ENCODE measurements at regions not wholly inside any gene's neighbourhood (a gene's known extent, or its start where the extent isn't known, plus 50 kb on each side); places are given as distances from the start of the nearest gene placed in this dataset.

- TF ChIP-seq, protein P1, sequence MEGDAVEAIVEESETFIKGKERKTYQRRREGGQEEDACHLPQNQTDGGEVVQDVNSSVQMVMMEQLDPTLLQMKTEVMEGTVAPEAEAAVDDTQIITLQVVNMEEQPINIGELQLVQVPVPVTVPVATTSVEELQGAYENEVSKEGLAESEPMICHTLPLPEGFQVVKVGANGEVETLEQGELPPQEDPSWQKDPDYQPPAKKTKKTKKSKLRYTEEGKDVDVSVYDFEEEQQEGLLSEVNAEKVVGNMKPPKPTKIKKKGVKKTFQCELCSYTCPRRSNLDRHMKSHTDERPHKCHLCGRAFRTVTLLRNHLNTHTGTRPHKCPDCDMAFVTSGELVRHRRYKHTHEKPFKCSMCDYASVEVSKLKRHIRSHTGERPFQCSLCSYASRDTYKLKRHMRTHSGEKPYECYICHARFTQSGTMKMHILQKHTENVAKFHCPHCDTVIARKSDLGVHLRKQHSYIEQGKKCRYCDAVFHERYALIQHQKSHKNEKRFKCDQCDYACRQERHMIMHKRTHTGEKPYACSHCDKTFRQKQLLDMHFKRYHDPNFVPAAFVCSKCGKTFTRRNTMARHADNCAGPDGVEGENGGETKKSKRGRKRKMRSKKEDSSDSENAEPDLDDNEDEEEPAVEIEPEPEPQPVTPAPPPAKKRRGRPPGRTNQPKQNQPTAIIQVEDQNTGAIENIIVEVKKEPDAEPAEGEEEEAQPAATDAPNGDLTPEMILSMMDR (conservative IDR thresholded peaks at IDR 0.05): no peak
- TF ChIP-seq ZFX (IDR thresholded peaks at IDR 0.05): no peak
These were observed 102.7 kb upstream of the MVB12B start for GRCh38 chr9:126223798-126224531.

Measured in C4-2B (cell line).